GM21825 (cell line): ENCODE measurements at regions not wholly inside any gene's neighbourhood (a gene's known extent, or its start where the extent isn't known, plus 50 kb on each side); places are given as distances from the start of the nearest gene placed in this dataset.

Experiments
- ATAC-seq: cut with Tn5 transposase; IDR thresholded peaks from one replicate; pipeline ENCODE4 v1.9.1; 2021; ENCODE audit warnings: mild to moderate bottlenecking, moderate library complexity; ENCODE audit not compliant: unreplicated experiment

- ATAC-seq = no peak
These were observed 881.9 kb downstream of the SLITRK6 start for GRCh38 chr13:84917252-84917878.

DNA sequence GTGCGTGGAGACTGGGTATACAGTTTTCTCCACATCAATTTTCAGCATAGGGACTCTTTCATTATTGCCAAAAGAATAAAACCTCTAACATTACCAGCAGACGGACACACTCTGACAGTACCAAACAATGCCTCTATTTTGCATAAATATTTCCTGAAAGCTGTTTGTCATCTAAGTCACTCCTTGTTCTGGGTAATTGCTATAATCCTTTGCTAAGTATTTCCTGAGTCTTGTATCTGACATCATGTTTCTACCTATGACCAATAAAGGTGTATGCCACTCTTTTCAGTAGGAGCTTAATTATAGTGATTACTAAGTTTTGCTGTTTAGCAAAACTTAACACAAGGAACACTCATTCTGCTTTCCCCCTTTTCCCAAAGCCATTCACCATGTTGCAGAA is 886.5 kb downstream of the SLITRK6 start:
- ATAC-seq = no peak

- ATAC-seq = no peak
These were observed 888.8 kb downstream of the SLITRK6 start for GRCh38 chr13:84910423-84910822.

GRCh38 chr13:84903391-84903790 is 895.8 kb downstream of the SLITRK6 start:
- no peak for ATAC-seq

DNA sequence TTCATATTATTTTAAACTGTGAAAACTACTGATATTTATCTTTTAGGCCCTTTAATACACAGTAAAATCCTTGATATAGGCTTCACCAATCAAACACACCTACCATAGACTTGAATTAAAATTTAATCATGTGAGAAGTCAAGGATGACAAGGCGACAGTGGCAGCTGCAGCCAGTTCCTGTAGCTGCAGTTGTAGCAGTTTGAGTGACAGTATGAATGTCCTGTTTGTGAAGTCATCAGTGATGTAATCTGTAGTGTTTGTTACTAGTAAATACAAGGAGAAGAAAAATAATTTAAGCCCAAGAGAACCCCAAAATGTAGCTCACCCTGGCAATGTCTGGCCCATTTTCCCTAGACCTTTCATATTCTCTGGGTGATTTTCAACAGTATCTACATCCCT is 897.0 kb downstream of the SLITRK6 start:
- ATAC-seq = no peak

GRCh38 chr13:84896128-84896527 is 903.1 kb downstream of the SLITRK6 start:
- no peak for ATAC-seq

GRCh38 chr13:84894749-84895148 is 904.5 kb downstream of the SLITRK6 start:
- ATAC-seq = no peak

DNA sequence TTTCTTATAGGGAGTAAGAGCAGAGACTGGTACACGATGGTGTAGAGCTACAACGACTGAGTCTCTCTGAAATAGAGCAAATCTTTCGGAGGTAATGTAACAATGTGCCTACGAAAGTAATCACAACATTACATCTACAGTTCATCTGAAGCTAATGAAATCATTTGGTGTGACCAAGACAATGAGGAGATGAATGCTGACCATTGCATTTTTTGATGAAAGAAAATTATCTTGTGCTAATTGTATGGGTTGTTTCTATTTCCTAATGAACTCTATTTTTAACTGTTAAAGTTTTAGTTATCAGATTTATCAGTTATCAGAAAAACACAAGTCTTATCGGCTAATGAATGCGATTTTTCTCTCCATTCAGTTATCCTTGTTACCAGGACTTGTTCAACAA is 913.4 kb downstream of the SLITRK6 start:
- no peak for ATAC-seq

DNA sequence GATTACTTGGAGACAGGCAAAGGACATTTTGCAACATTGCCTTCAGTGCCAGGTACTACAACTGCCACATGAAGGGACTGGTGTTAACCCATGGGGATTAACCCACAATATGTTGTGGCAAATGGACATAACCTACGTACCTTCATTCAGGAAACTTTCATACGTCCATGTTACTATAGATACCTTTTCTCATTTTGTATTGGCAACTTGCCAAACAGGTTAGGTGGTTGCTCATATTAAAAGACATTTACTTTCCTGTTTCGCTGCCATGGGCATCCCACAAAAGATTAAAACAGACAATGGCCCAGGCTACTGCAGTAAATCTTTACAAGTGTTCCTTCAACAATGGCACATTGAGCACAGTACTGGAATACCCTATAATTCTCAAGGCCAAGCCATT is 925.3 kb downstream of the SLITRK6 start:
- no peak for ATAC-seq

DNA sequence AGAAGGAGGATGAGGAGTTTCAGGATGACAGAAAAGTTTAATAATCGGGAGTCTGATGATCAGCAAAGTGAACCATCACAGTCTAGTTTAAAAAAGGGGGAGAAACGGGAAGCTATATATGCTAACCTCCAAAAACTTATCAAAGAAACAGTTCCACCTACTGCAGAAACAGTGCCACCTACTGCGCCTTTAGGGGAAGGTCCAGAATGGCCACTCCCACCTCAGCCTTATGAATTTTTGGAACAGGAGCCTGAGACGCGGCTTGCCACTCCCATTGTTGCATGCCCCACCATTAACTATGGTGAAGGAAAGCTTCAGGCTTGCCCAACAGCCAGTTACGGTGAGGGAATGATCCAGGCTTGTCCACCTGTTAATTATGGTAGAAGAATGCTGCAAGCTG is 929.0 kb downstream of the SLITRK6 start:
- ATAC-seq = no peak

- no peak for ATAC-seq
These were observed 932.0 kb downstream of the SLITRK6 start for GRCh38 chr13:84867246-84867645.

DNA sequence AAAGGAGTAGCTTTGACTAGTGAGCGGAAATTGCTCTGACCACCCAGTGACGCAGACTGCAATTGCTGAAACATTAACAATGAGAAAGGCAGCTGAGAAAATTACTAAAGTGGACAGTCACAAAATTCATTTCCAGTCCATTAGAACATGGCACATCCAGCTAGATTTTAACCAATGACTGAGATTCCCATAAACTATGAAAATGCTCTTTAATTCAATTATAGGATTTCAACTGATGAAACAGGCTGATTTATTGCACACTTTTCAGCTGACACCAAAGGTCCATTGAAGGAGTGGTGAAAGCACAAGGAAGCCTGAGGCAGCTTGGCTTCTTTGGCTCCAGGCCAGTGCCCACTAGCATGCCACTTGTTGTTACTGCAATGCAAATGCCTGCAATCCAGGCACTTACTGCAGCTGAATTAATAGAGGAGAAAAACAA is 933.4 kb downstream of the SLITRK6 start:
- ATAC-seq = no peak

DNA sequence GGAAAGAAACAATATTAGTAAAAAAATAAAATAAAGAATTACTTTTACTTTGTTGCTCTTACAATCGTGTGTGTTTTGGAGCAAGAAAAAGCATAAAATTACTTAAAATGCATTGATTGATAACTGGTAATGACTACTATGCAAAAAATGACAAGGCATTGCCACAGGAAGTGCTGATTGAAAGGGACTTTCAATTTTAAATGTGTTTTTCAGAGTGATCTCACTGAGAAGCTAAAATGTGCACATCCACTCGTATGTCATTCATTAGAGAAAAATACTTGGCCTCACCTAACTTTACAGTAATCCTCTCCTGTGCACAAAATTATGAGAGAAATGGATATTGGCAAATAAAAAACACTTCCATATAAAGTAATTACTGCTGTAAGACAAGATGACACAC is 934.9 kb downstream of the SLITRK6 start:
- no peak for ATAC-seq

- no peak for ATAC-seq
These were observed 952.1 kb downstream of the SLITRK6 start for GRCh38 chr13:84847107-84847506.

DNA sequence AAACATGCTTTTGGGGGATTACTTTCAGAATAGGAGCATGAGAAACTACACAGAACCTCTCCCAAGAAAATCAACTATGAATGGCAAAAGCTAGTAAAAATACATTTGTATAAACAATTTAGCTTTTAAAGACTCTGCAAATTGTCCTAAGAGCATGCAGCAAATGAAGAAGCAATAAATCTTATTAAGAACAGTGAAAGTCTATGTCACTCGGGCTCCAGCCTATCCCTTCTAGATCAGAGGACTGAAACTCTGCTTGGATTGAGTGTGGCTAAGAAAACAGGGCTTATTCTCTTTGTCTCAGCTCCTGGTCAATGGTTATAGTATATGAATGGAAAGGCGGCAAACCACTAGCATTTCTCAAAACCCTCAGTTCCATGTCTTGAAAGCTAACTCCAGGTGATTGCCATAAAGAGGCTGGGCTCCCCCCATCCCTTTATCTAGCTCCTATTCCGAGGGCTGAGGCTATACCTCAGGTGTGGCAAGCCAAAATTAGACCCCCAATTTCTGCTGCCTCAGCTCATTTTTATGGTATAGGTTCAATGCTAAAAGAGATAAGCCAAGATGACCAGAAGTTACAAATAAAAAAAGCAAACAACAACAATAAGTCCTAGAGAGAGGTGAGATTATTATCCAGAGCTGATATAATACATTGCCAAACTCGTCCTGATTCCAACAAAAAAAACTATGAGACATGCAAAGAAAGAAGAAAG is 953.2 kb downstream of the SLITRK6 start:
- no peak for ATAC-seq

DNA sequence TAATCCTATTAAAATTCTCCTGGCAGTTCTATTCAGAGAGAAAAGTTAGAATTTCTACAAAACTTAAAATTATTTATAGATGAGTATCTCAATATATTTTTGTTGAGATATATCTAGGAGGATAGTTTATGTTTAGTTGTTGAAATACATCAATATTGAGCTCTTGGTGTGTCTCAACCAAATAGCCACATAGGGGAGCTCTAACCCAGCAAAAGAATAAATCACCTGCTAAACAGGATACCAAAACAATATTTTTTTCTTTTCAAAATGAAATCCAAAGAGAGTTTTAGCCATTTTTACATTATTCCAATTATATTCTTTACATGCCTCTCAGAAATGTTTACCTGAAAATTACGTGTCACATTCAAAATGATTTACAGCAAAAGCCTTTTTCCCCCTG is 954.7 kb downstream of the SLITRK6 start:
- ATAC-seq = no peak

DNA sequence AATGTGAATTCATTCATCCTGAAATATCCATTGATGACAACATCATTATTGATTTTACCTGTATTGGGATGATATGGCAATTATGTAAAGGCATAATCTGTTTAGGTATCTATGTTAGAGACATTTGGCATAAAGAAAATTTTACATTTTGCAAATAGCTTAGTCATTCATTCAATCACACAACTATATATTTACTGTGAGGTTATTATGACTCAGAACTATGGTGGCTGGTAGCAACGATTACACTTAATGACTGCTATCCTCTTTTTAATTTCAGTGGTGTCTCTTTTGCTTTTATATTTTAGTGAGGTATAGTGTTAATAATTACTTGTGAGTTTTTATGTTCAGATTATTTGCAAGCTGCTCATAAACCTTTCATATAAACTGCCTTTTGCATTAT is 955.9 kb downstream of the SLITRK6 start:
- ATAC-seq = no peak

DNA sequence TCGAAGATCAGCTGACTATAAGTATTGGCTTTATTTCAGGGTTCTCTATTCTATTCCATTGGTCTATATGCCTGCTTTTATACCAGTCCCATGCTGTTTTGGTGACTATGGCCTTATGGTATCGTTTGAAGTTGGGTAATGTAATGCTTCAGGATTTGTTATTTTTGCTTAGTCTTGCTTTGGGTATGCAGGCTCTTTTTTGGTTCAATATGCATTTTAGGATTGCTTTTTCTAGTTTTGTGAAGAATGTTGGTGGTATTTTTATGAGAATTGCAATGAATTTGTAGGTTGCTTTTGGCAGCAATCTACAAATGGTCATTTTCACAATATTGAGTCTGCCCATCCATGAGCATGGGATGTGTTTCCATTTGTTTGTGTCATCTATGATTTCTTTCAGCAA is 951.9 kb upstream of the SLITRK1 start:
- ATAC-seq = no peak

GRCh38 chr13:84831666-84832657 is 949.7 kb upstream of the SLITRK1 start:
- ATAC-seq = no peak

DNA sequence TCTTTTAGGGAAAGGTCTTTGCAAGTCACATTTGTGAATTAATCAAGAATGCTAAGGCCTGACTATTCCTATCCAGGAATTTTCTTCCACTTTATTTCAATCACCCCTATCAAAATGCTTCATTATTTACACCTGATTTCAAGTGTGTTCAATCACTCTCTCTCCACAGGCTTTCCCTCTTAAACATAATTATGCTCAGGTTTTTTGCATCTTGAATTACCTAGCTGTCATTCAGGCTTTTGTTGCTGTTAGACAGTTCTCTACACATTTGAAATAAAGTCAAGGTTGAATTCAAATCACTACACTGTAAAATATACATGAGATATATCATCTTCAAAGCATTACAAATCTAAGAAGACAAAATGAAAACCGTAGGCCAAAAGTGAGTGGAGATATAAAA is 941.3 kb upstream of the SLITRK1 start:
- no peak for ATAC-seq

- ATAC-seq = no peak
These were observed 939.0 kb upstream of the SLITRK1 start for GRCh38 chr13:84821261-84821660.
